H1 (cell line): ENCODE measurements at regions not wholly inside any gene's neighbourhood (a gene's known extent, or its start where the extent isn't known, plus 50 kb on each side); places are given as distances from the start of the nearest gene placed in this dataset.

Source experiments
- CTCF ChIA-PET: fragments of 300-600 bp; sonication (Branson Sonifier 250); formaldehyde crosslinking; loops from one replicate; lab custom pipeline; 2021; ENCODE audit not compliant: partially characterized antibody; lab: Charles Lee
- POLR2A ChIA-PET: fragments of 300-600 bp; sonication (Branson Sonifier 250); formaldehyde crosslinking; loops from one replicate; lab custom pipeline; 2021; ENCODE audit warnings: inconsistent platforms; ENCODE audit not compliant: partially characterized antibody; lab: Charles Lee
- DNase-seq, 2 experiments: peaks; one replicate each; pipeline versions ENCODE4 v3.0.0 to v3.0.0-alpha.2; 2010 to 2022; ENCODE audit warnings: low spot score in 2 of 2, low read depth in 1 of 2, mixed read lengths in 1 of 2
- FAIRE-seq: peaks from 2 replicates; lab custom pipeline; 2011; peaks lifted over from hg19 to GRCh38; lab: Jason Lieb, UNC
- H2AFZ ChIP-seq: 2 replicates; pipeline ENCODE4 v1.8.1; 2012; ENCODE audit warnings: low read length, inconsistent platforms
- H2AK5ac ChIP-seq: 2 replicates; pipeline ENCODE4 v1.6.1; 2013; ENCODE audit warnings: low read depth, low read length
- H2BK120ac ChIP-seq: replicated peaks from 2 replicates; pipeline ENCODE3; 2013; ENCODE audit warnings: low read depth, low read length, inconsistent platforms
- H2BK12ac ChIP-seq: 2 replicates; pipeline ENCODE4 v1.6.1; 2013; ENCODE audit warnings: low read depth, low read length
- H2BK15ac ChIP-seq: 2 replicates; pipeline ENCODE4 v1.6.1; 2013; ENCODE audit warnings: low read length
- H2BK20ac ChIP-seq: 2 replicates; pipeline ENCODE4 v1.6.1; 2013; ENCODE audit warnings: low read length
- H2BK5ac ChIP-seq: 2 replicates; pipeline ENCODE4 v1.6.1; 2013; ENCODE audit warnings: low read depth, low read length
- H3K14ac ChIP-seq: 2 replicates; pipeline ENCODE4 v1.6.1; 2013; ENCODE audit warnings: inconsistent platforms; ENCODE audit not compliant: insufficient read length
- H3K18ac ChIP-seq: 2 replicates; pipeline ENCODE4 v1.6.1; 2013; ENCODE audit warnings: low read length; ENCODE audit errors: extremely low read depth
- H3K23ac ChIP-seq: 2 replicates; pipeline ENCODE4 v1.6.1; 2013; ENCODE audit warnings: inconsistent platforms; ENCODE audit not compliant: insufficient read length
- H3K23me2 ChIP-seq: 2 replicates; pipeline ENCODE4 v1.6.1; 2013; ENCODE audit warnings: low read depth, low read length
- H3K27ac ChIP-seq: 2 replicates; pipeline ENCODE4 v1.6.1; 2011; ENCODE audit warnings: low read depth, low read length, inconsistent platforms
- H3K27me3 ChIP-seq, 4 experiments: replicated peaks in 1 of 4; 1 replicate in 1 of 4; 2 replicates in 3 of 4; pipeline versions ENCODE4 v1.6.1 to v1.8.1; 2011 to 2013; ENCODE audit warnings: low read length in 3 of 4, mild to moderate bottlenecking in 3 of 4, inconsistent platforms in 2 of 4, mixed read lengths in 2 of 4, moderate library complexity in 1 of 4; ENCODE audit not compliant: control insufficient read depth in 3 of 4, insufficient read depth in 3 of 4; ENCODE audit errors: extremely low read depth in 1 of 4
- H3K36me3 ChIP-seq, 4 experiments: 2 replicates each; pipeline versions ENCODE4 v1.6.1 to v1.8.1; 2011 to 2013; ENCODE audit warnings: mild to moderate bottlenecking in 4 of 4, low read length in 3 of 4, moderate library complexity in 2 of 4, control low read depth in 1 of 4, inconsistent platforms in 1 of 4; ENCODE audit not compliant: insufficient read depth in 4 of 4, control insufficient read depth in 2 of 4
- H3K4ac ChIP-seq: replicated peaks from 2 replicates; pipeline ENCODE3; 2013; ENCODE audit warnings: low read length, low read depth, mixed read lengths, inconsistent platforms; ENCODE audit not compliant: insufficient read length
- H3K4me1 ChIP-seq, 4 experiments: replicated peaks in 1 of 4; 1 replicate in 1 of 4; 2 replicates in 3 of 4; pipeline versions ENCODE4 v1.6.1 to v1.8.1; 2011 to 2013; ENCODE audit warnings: low read length in 3 of 4, inconsistent platforms in 2 of 4, mixed read lengths in 1 of 4; ENCODE audit not compliant: insufficient read depth in 4 of 4, control insufficient read depth in 3 of 4
- H3K4me2 ChIP-seq, 2 experiments: 2 replicates each; pipeline versions ENCODE4 v1.6.1 to v1.8.1; 2011 to 2013; ENCODE audit warnings: low read depth in 2 of 2, low read length in 2 of 2, control low read depth in 1 of 2, inconsistent platforms in 1 of 2, mild to moderate bottlenecking in 1 of 2; ENCODE audit not compliant: insufficient read depth in 1 of 2
- H3K4me3 ChIP-seq, 4 experiments: fragments of 200-600, 300-600 bp in 1 of 4; sonication (generic), shearing (Covaris generic), sonication (Bioruptor Twin) in 1 of 4; 2 replicates each; pipeline versions ENCODE4 v1.5.1 to v1.8.1; 2011 to 2016; ENCODE audit warnings: low read length in 4 of 4, low read depth in 3 of 4, control low read depth in 2 of 4, inconsistent platforms in 2 of 4, mild to moderate bottlenecking in 2 of 4, mixed read lengths in 1 of 4, moderate library complexity in 1 of 4; ENCODE audit not compliant: insufficient read depth in 2 of 4; ENCODE audit errors: extremely low read depth in 1 of 4
- H3K56ac ChIP-seq: replicated peaks from 2 replicates; pipeline ENCODE3; 2013; ENCODE audit warnings: low read depth, mild to moderate bottlenecking, mixed read lengths, low read length, inconsistent platforms; ENCODE audit not compliant: insufficient read length
- H3K79me1 ChIP-seq: 2 replicates; pipeline ENCODE4 v1.6.1; 2013; ENCODE audit warnings: low read depth, low read length, control low read depth
- H3K79me2 ChIP-seq, 2 experiments: 2 replicates each; pipeline versions ENCODE4 v1.6.1 to v1.8.1; 2012 to 2013; ENCODE audit warnings: low read length in 2 of 2, mild to moderate bottlenecking in 2 of 2, inconsistent platforms in 1 of 2; ENCODE audit not compliant: insufficient read depth in 2 of 2, control insufficient read depth in 1 of 2
- H3K9ac ChIP-seq, 4 experiments: replicated peaks in 1 of 4; 1 replicate in 1 of 4; 2 replicates in 3 of 4; pipeline versions ENCODE4 v1.6.1 to v1.8.1; 2011 to 2013; ENCODE audit warnings: low read depth in 3 of 4, low read length in 3 of 4, control low read depth in 2 of 4, mild to moderate bottlenecking in 2 of 4, moderate library complexity in 2 of 4, inconsistent platforms in 1 of 4; ENCODE audit errors: extremely low read depth in 1 of 4
- H3K9me3 ChIP-seq, 2 experiments: 2 replicates each; pipeline versions ENCODE4 v1.6.1 to v1.8.1; 2012 to 2013; ENCODE audit warnings: mild to moderate bottlenecking in 2 of 2, moderate library complexity in 2 of 2, control low read depth in 1 of 2, inconsistent platforms in 1 of 2, low read depth in 1 of 2, low read length in 1 of 2, mixed read lengths in 1 of 2; ENCODE audit not compliant: insufficient read depth in 2 of 2
- H4K20me1 ChIP-seq, 2 experiments: replicated peaks in 1 of 2; 2 replicates each; pipeline versions ENCODE3 to v1.8.1; 2011 to 2013; ENCODE audit warnings: inconsistent platforms in 2 of 2, low read length in 2 of 2, mild to moderate bottlenecking in 1 of 2; ENCODE audit not compliant: insufficient read depth in 2 of 2, control insufficient read depth in 1 of 2
- H4K5ac ChIP-seq: 2 replicates; pipeline ENCODE4 v1.6.1; 2013; ENCODE audit warnings: low read length, low read depth, mixed read lengths, inconsistent platforms; ENCODE audit not compliant: insufficient read length
- H4K8ac ChIP-seq: 2 replicates; pipeline ENCODE4 v1.8.0; 2013; ENCODE audit warnings: mild to moderate bottlenecking, moderate library complexity, low read length, inconsistent platforms; ENCODE audit not compliant: insufficient read depth; ENCODE audit errors: extremely low read depth
- H4K91ac ChIP-seq: replicated peaks from 2 replicates; pipeline ENCODE3; 2013; ENCODE audit warnings: low read length, mixed read lengths, inconsistent platforms; ENCODE audit not compliant: insufficient read length
- EGR1 ChIP-seq: IDR thresholded peaks from 2 replicates; pipeline ENCODE4 v1.6.1; 2011; ENCODE audit warnings: low read depth, low read length, borderline replicate concordance
- EP300 ChIP-seq, 2 experiments: IDR thresholded peaks; 1 replicate in 1 of 2; 2 replicates in 1 of 2; pipeline ENCODE4 v1.6.1; 2011 to 2012; ENCODE audit warnings: low read depth in 2 of 2, low read length in 2 of 2, mild to moderate bottlenecking in 2 of 2, borderline replicate concordance in 1 of 2, inconsistent platforms in 1 of 2, moderate library complexity in 1 of 2
- JUND ChIP-seq: IDR thresholded peaks from 2 replicates; pipeline ENCODE4 v1.6.1; 2011; ENCODE audit warnings: mild to moderate bottlenecking, improper control_type of control experiment, low read length
- KDM4A ChIP-seq: IDR thresholded peaks from one replicate; pipeline ENCODE4 v1.7.1; 2012; ENCODE audit warnings: low read depth, mild to moderate bottlenecking, moderate library complexity, low read length, inconsistent platforms; ENCODE audit not compliant: severe bottlenecking
- KDM5A ChIP-seq: fragments of 200-600 bp; IDR thresholded peaks from 2 replicates; pipeline ENCODE4 v1.7.1; 2012; ENCODE audit warnings: mild to moderate bottlenecking, low read length, inconsistent platforms, mixed read lengths
- SP2 ChIP-seq: IDR thresholded peaks from 2 replicates; pipeline ENCODE4 v1.6.1; 2012; ENCODE audit warnings: mild to moderate bottlenecking, low read length, inconsistent platforms
- YY1 ChIP-seq: IDR thresholded peaks from 2 replicates; pipeline ENCODE4 v1.6.1; 2011; ENCODE audit warnings: low read depth, mild to moderate bottlenecking, low read length
- WGBS, 2 experiments: shearing (Covaris generic) in 1 of 2; methylation state at CpG; one replicate each; pipeline versions ENCODE4 v1.1.6 to v1.1.7; 2013 to 2015; ENCODE audit warnings: low lambda C conversion rate in 2 of 2, mixed read lengths in 2 of 2, inconsistent platforms in 1 of 2, low coverage in 1 of 2, missing lambda C conversion rate in 1 of 2; ENCODE audit not compliant: insufficient replicate concordance in 2 of 2, insufficient coverage in 1 of 2, insufficient read length in 1 of 2; ENCODE audit errors: extremely low coverage in 1 of 2, missing lambda C conversion rate in 1 of 2; 5-methylcytosine and 5-hydroxymethylcytosine counted together

GRCh38 chr11:88424881-88425280, 87.3 kb upstream of the CTSC start:
- no peak overlapping the region for H3K4ac ChIP-seq
- whole genome bisulfite sequencing, 2 experiments: 85 to 100% methylated on average over 4 to 6 of the region's 6 CpGs
- H4K91ac ChIP-seq: no peak overlapping the region
- no peak overlapping the region for H2AK5ac ChIP-seq
- H3K56ac ChIP-seq: no peak overlapping the region
- no peak overlapping the region for H3K14ac ChIP-seq
- CTCF ChIA-PET: interaction anchor here (1.3 kb wide), 1 partner anchor 9 kb away, joined by 4 read pairs; no protein-coding TSS in a partner anchor
- no peak overlapping the region for H2BK5ac ChIP-seq
- peaks cover 0 to 7% (median 4%) of the 10 kb centered on the region in 4 experiments; a peak in 4 of 7 replicates for H3K4me1 ChIP-seq
- 0 out of 4 replicates have a peak, but pooled peaks cover 0 to 2% of the 10 kb centered on the region in 2 experiments for H3K9me3 ChIP-seq
- no peak overlapping the region for H3K18ac ChIP-seq
- no peak overlapping the region for H3K4me3 ChIP-seq
- H3K4me2 ChIP-seq: no peak overlapping the region
- no peak for DNase-seq
- H3K23ac ChIP-seq: no peak overlapping the region
- TF ChIP-seq KDM5A: no peak
- no peak for TF ChIP-seq SP2
- no peak for TF ChIP-seq JUND
- TF ChIP-seq EP300 (IDR thresholded peaks at IDR 0.05; ENCODE audit: borderline replicate concordance in 1 of 2, low read depth in 2 of 2, low read length in 2 of 2): no peak
- TF ChIP-seq KDM4A: no peak
- no peak for TF ChIP-seq EGR1
- no peak for TF ChIP-seq YY1
- H2BK120ac ChIP-seq: no peak overlapping the region
- peaks cover 0 to 1% of the 10 kb centered on the region in 2 experiments for H4K20me1 ChIP-seq
- no peaks in the 10 kb centered on the region for H3K27me3 ChIP-seq
- no peak overlapping the region for H4K5ac ChIP-seq
- H3K9ac ChIP-seq: peak overlapping the region in 1 of 4 experiments; percentile 8; a peak in 1 of 7 replicates
- POLR2A ChIA-PET: interaction anchor here (0.6 kb wide), 1 partner anchor 9 kb away, joined by 3 read pairs; no protein-coding TSS in a partner anchor
- no peaks in the 10 kb centered on the region; the same call in 1 of the 2 replicates for H3K79me1 ChIP-seq
- no peak overlapping the region for H2BK12ac ChIP-seq
- H2BK15ac ChIP-seq: peak overlapping the region; percentile 33; the same call in 1 of the 2 replicates
- no peaks in the 10 kb centered on the region for H3K36me3 ChIP-seq
- no peak overlapping the region for H3K27ac ChIP-seq
- H2BK20ac ChIP-seq: peak overlapping the region; percentile 50; the same call in 1 of the 2 replicates
- H2AFZ ChIP-seq: peak overlapping the region; percentile 78; the same call in 1 of the 2 replicates
- no peaks in the 10 kb centered on the region; the same call in 1 of the 2 replicates for H3K23me2 ChIP-seq
- no peaks in the 10 kb centered on the region for H3K79me2 ChIP-seq
- no peak for FAIRE-seq
- H4K8ac ChIP-seq: no peak overlapping the region
